ENCODE measurements at regions not wholly inside any gene's neighbourhood (a gene's known extent, or its start where the extent isn't known, plus 50 kb on each side); places are given as distances from the start of the nearest gene placed in this dataset.
"Not testable (repeated sequence)": the region's sequence is repeated elsewhere in the genome, so short reads cannot be mapped to it uniquely, and the experiment has no call there.

DNA sequence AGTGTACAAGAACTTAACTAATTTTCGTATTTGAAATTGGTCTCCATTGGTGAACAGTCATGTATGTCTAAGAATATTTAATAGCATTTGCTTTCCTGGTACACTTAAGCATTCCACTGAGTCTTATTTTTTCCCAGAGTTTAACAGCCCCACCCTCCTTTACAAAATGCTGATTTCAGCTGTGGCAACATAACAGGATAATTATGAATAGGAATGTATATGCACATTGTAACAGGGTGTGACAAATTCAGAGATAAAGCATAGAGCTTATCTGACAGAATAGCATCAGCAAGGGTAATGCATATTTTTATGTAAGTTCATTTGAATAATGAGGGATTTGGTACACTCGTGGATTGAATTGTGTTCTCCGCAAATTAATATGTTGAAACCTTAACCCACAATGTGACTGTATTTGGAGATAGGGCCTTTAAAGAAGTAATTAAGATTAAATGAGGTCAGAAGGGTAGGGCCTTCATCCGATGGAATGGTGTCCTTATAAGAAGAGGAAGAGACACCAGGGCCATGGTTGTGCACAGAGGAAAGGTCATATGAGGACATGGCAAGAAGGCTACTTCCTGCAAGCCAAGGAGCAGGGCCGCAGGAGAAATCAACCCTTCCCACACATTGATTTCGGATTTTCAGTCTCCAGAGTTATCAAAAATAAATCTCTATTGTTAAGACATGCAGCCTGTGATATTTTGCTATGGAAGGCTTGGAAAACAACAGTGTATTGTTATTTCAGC is 439.7 kb upstream of the CDH20 start:
- Histone ChIP-seq H3K36me3 (ENCODE audit: control insufficient read depth, low read depth, low read length) (no peaks in the 10 kb centered on the region), H3K9ac (ENCODE audit: low read length) (no peak overlapping the region), H3K9me3 (ENCODE audit: control insufficient read depth, low read depth, low read length) (no peaks in the 10 kb centered on the region), H3K27ac (ENCODE audit: low read length) (no peak overlapping the region), H3K27me3 (ENCODE audit: control insufficient read depth, insufficient read depth, low read length) (no peaks in the 10 kb centered on the region), H3K4me3 (ENCODE audit: low read length) (no peak overlapping the region), H3K4me1 (ENCODE audit: control insufficient read depth, low read depth, low read length) (no peaks in the 10 kb centered on the region)

DNA sequence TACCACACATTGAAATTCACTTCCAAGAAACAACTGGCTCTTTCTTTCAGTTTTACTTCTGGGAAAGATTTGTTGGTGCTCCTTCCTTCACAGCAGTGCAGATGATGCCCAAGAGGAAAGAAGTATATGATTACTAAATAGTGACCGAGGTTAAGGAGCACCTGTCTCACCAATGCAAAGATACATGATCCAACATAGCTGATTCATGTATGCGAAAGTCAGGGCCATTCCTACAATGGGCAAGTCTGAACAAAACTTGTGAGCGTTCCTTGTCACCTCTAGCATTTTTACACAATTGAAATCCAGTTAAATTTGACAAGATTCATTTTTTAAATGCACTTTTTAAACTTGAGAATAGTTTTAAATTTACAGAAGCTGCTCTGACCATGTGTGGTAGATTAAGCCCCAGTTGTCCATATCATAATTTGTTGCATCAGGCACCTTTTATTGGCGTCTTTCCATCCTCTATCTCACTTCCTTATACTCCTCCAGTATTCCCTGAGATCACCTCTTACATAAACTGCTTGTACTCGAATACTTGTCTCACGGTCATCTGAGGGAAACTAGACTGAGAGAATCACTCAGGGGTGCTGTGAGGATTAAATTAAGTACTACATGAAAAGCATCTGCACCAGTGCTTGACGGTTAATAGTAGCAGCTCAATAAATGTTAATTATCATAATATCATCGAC is 438.8 kb upstream of the CDH20 start:
- Histone ChIP-seq H3K27me3 (ENCODE audit: control insufficient read depth, insufficient read depth, low read length) (no peaks in the 10 kb centered on the region), H3K4me1 (ENCODE audit: control insufficient read depth, low read depth, low read length) (no peaks in the 10 kb centered on the region), H3K4me3 (ENCODE audit: low read length) (no peak overlapping the region), H3K9me3 (ENCODE audit: control insufficient read depth, low read depth, low read length) (no peaks in the 10 kb centered on the region), H3K27ac (ENCODE audit: low read length) (no peak overlapping the region), H3K9ac (ENCODE audit: low read length) (no peak overlapping the region), H3K36me3 (ENCODE audit: control insufficient read depth, low read depth, low read length) (no peaks in the 10 kb centered on the region)

DNA sequence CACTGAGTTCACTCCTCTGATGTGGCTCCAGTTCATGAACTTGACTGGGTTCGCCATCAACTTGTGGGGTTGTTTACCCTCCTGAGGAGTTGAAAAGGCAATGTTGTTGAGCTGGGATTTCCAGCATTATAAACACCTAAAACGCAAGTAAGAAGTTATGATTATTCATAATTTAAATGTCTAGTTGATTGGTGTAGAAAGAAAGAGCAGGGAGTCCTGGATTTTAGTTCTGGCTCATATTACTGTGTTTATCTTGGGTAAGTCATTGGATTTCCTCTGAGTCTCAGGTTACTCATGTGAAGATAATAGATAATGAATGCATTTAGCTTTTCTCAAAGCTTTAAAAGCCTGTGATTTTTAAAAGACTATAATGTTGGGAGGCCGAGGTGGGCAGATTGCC is 438.0 kb upstream of the CDH20 start:
- H3K36me3 ChIP-seq (ENCODE audit: control insufficient read depth, low read depth, low read length): no peaks in the 10 kb centered on the region
- no peak overlapping the region for H3K27ac ChIP-seq (ENCODE audit: low read length)
- H3K9me3 ChIP-seq (ENCODE audit: control insufficient read depth, low read depth, low read length): no peaks in the 10 kb centered on the region
- no peaks in the 10 kb centered on the region for H3K4me1 ChIP-seq (ENCODE audit: control insufficient read depth, low read depth, low read length)
- no peak overlapping the region for H3K4me3 ChIP-seq (ENCODE audit: low read length)
- H3K27me3 ChIP-seq (ENCODE audit: control insufficient read depth, insufficient read depth, low read length): no peaks in the 10 kb centered on the region
- H3K9ac ChIP-seq (ENCODE audit: low read length): no peak overlapping the region

DNA sequence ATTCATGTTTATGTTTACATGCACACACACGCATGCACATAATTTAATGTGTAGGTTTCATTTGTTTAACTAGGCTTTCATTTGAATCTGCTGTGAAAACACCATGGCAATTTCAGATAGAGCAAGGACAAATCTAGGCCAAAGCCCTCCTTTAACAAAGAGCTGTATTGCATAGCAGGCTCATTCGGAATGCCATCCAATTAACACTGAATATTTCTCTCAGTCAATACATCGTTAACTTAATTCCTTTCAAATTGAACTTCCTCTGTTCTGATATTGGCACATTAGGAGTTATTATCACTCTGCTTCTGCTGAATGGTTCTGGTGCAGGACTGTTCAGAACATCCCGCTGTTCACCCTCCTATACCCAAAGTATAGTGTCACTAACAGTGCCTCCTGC is 435.1 kb upstream of the CDH20 start:
- Histone ChIP-seq H3K4me3 (ENCODE audit: low read length) (no peak overlapping the region), H3K9me3 (ENCODE audit: control insufficient read depth, low read depth, low read length) (no peaks in the 10 kb centered on the region), H3K27ac (ENCODE audit: low read length) (no peak overlapping the region), H3K36me3 (ENCODE audit: control insufficient read depth, low read depth, low read length) (no peaks in the 10 kb centered on the region), H3K27me3 (ENCODE audit: control insufficient read depth, insufficient read depth, low read length) (no peaks in the 10 kb centered on the region), H3K9ac (ENCODE audit: low read length) (no peak overlapping the region), H3K4me1 (ENCODE audit: control insufficient read depth, low read depth, low read length) (no peaks in the 10 kb centered on the region)

DNA sequence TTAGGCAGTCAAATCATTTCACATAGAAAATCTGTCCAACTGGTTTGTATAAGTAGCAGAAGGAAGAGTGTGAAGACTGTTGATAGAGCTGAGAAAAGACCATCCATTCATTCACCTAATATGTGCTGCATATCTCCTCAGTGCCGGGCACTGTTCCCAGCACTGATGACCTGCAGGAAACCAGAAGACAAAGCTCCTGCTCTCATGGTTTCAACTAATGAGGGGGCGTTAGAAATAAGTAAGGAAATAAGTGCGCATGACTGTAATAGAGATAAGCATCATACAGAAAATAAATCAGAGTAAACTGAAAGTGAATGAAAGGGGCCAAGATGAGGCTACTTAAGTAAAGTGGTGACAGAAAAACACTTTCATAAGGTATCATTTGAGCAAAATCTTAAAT is 427.5 kb upstream of the CDH20 start:
- Histone ChIP-seq H3K9me3 (ENCODE audit: control insufficient read depth, low read depth, low read length) (no peaks in the 10 kb centered on the region), H3K4me1 (ENCODE audit: control insufficient read depth, low read depth, low read length) (no peaks in the 10 kb centered on the region), H3K27ac (ENCODE audit: low read length) (no peak overlapping the region), H3K4me3 (ENCODE audit: low read length) (no peak overlapping the region), H3K27me3 (ENCODE audit: control insufficient read depth, insufficient read depth, low read length) (no peaks in the 10 kb centered on the region), H3K9ac (ENCODE audit: low read length) (no peak overlapping the region), H3K36me3 (ENCODE audit: control insufficient read depth, low read depth, low read length) (no peaks in the 10 kb centered on the region)

DNA sequence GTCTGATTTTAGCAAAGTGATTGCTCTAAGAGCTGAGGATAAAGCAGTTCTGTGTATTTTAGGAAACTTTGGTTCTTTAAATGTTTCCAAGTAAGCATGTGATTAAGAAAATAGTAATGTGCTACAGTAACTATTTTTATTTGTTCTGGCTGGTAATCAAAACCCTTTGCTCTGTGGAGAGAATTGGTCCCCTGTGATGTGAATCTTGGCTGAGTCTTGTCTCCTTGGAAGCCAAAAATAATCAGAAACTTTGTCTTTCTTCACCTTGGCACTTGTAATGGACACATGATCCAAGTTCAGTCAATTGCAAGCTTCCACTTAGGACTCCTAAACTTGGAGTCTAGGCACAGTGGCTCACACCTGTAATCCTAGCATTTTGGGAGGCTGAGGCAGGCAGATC is 422.7 kb upstream of the CDH20 start:
- no peaks in the 10 kb centered on the region for H3K9me3 ChIP-seq (ENCODE audit: control insufficient read depth, low read depth, low read length)
- H3K9ac ChIP-seq (ENCODE audit: low read length): no peak overlapping the region
- no peaks in the 10 kb centered on the region for H3K27me3 ChIP-seq (ENCODE audit: control insufficient read depth, insufficient read depth, low read length)
- no peaks in the 10 kb centered on the region for H3K36me3 ChIP-seq (ENCODE audit: control insufficient read depth, low read depth, low read length)
- H3K27ac ChIP-seq (ENCODE audit: low read length): no peak overlapping the region
- H3K4me3 ChIP-seq (ENCODE audit: low read length): no peak overlapping the region
- H3K4me1 ChIP-seq (ENCODE audit: control insufficient read depth, low read depth, low read length): no peaks in the 10 kb centered on the region

DNA sequence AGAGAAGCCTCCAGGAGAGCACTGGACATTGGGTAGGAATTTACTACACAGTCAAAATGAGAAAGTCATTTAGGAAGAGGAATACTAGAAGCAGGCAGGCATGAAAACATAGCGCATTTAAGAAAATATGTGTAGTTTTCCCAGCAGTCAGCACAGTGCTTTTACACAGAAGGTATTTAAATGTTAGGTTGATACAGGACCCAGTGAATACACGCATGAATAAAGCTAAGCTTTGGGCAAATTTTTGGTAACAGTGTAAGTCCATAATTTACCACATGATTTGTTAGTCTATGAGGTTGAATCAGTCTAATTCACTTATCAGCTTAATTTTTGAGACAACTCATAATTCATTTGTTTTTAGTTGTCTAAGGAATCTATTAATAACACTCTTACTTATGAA is 421.7 kb upstream of the CDH20 start:
- no peaks in the 10 kb centered on the region for H3K36me3 ChIP-seq (ENCODE audit: control insufficient read depth, low read depth, low read length)
- no peak overlapping the region for H3K27ac ChIP-seq (ENCODE audit: low read length)
- no peak overlapping the region for H3K4me3 ChIP-seq (ENCODE audit: low read length)

DNA sequence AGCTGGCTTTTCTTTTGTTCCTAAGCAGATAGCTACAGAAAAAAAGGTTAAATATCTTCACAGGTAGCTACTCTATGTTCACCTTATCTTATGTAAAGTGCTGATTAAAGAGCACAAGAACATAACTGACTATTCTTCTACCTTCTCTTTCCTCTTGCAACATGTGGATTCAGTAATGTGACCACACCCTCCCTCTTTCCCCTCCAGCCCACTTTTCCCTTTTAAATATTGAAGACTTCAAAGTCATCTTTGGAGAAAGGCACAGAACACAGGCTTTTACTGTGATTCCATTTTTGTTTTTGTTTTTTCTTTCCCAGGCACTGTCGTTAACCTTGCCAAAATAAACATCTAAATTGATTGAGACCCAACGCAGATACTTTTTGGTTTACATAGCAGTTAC is 418.1 kb upstream of the CDH20 start:
- H3K4me3 ChIP-seq (ENCODE audit: low read length): no peak overlapping the region
- H3K9ac ChIP-seq (ENCODE audit: low read length): no peak overlapping the region
- H3K27ac ChIP-seq (ENCODE audit: low read length): no peak overlapping the region
- H3K36me3 ChIP-seq (ENCODE audit: control insufficient read depth, low read depth, low read length): no peaks in the 10 kb centered on the region
- no peaks in the 10 kb centered on the region for H3K27me3 ChIP-seq (ENCODE audit: control insufficient read depth, insufficient read depth, low read length)
- no peaks in the 10 kb centered on the region for H3K9me3 ChIP-seq (ENCODE audit: control insufficient read depth, low read depth, low read length)
- peaks cover 3% of the 10 kb centered on the region for H3K4me1 ChIP-seq (ENCODE audit: control insufficient read depth, low read depth, low read length)

More for the DNA sequence above, 421.7 kb upstream of the CDH20 start:
- Histone ChIP-seq H3K4me1 (ENCODE audit: control insufficient read depth, low read depth, low read length) (no peaks in the 10 kb centered on the region), H3K9ac (ENCODE audit: low read length) (no peak overlapping the region), H3K27me3 (ENCODE audit: control insufficient read depth, insufficient read depth, low read length) (no peaks in the 10 kb centered on the region), H3K9me3 (ENCODE audit: control insufficient read depth, low read depth, low read length) (no peaks in the 10 kb centered on the region)

DNA sequence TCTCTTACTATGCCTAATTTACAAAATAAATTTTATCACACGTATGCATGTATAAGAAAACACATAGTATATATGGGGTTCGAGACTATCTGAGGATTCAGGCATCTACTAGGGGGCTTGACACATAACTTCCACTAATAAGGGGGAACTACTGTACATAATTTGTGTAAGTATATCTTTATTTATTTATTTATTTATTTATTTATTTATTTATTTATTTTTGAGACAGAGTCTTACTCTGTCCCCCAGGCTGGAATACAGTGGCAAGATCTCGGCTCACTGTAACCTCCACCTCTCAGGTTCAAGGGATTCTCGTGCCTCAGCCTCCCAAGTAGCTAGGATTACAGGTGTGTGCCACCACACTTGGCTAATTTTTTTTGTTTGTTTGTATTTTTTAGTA is 414.4 kb upstream of the CDH20 start:
- not testable (repeated sequence) for H3K9me3 ChIP-seq (ENCODE audit: control insufficient read depth, low read depth, low read length); H3K9ac ChIP-seq (ENCODE audit: low read length); H3K4me1 ChIP-seq (ENCODE audit: control insufficient read depth, low read depth, low read length)

DNA sequence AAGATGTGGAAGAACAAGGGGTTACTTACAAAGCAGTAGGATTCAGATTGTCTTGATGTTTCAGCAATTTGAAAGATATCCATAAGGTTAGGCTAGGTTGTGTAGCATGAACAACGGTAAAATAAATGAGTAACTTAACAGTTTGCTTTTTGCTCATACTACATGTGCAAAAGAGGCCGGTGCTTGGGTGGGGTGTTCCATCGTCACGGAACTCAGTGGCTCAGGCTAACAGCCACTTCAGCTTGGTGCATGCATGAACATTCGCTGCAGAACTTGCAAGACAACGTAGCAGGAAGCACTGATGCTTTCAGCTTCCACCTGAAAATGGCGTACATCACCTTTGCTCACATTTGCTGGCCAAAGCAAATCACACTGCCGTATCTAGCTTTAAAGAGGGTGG is 407.3 kb upstream of the CDH20 start:
- Histone ChIP-seq H3K36me3 (ENCODE audit: control insufficient read depth, low read depth, low read length) (no peaks in the 10 kb centered on the region), H3K27me3 (ENCODE audit: control insufficient read depth, insufficient read depth, low read length) (no peaks in the 10 kb centered on the region), H3K9ac (ENCODE audit: low read length) (no peak overlapping the region), H3K9me3 (ENCODE audit: control insufficient read depth, low read depth, low read length) (no peaks in the 10 kb centered on the region), H3K4me3 (ENCODE audit: low read length) (no peak overlapping the region), H3K4me1 (ENCODE audit: control insufficient read depth, low read depth, low read length) (no peaks in the 10 kb centered on the region), H3K27ac (ENCODE audit: low read length) (no peak overlapping the region)

More for the DNA sequence above, 414.4 kb upstream of the CDH20 start:
- not testable (repeated sequence) for H3K36me3 ChIP-seq (ENCODE audit: control insufficient read depth, low read depth, low read length); H3K4me3 ChIP-seq (ENCODE audit: low read length); H3K27me3 ChIP-seq (ENCODE audit: control insufficient read depth, insufficient read depth, low read length); H3K27ac ChIP-seq (ENCODE audit: low read length)

DNA sequence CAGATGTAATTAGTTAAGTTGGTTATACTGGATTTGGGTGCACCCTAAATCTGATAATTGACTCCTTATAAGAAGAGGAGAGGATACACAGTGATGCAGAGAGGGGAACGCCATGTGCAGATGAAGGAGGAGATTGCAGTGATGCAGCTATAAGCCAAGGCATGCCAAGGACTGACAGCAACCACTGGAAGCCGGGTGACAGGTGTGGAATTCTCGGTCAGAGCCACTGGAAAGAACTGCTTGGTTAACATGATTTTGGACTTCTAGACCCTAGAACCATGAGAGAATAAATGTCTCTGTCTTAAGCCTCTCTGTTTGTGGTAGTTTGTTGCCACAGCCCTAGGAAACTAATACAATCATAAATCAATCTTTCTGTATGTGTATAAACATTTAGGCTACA is 403.3 kb upstream of the CDH20 start:
- no peak overlapping the region for H3K4me3 ChIP-seq (ENCODE audit: low read length)

More for the DNA sequence above, 403.3 kb upstream of the CDH20 start:
- no peaks in the 10 kb centered on the region for H3K36me3 ChIP-seq (ENCODE audit: control insufficient read depth, low read depth, low read length)
- no peak overlapping the region for H3K27ac ChIP-seq (ENCODE audit: low read length)
- no peaks in the 10 kb centered on the region for H3K27me3 ChIP-seq (ENCODE audit: control insufficient read depth, insufficient read depth, low read length)
- H3K9ac ChIP-seq (ENCODE audit: low read length): no peak overlapping the region
- H3K9me3 ChIP-seq (ENCODE audit: control insufficient read depth, low read depth, low read length): no peaks in the 10 kb centered on the region
- H3K4me1 ChIP-seq (ENCODE audit: control insufficient read depth, low read depth, low read length): peaks cover 4% of the 10 kb centered on the region

Data from iPS-18a (cell line).